Panc1 (cell line): ENCODE measurements at regions not wholly inside any gene's neighbourhood (a gene's known extent, or its start where the extent isn't known, plus 50 kb on each side); places are given as distances from the start of the nearest gene placed in this dataset.

Experiments used
- SIN3A ChIP-seq: IDR thresholded peaks from 2 replicates; pipeline ENCODE4 v1.6.1; 2012; ENCODE audit warnings: low read depth, mild to moderate bottlenecking, low read length, moderate library complexity, borderline replicate concordance; ENCODE audit not compliant: insufficient read depth
- TCF7L2 ChIP-seq: IDR thresholded peaks from 2 replicates; pipeline ENCODE4 v1.6.1; 2011; ENCODE audit warnings: mild to moderate bottlenecking, low read depth, low read length, inconsistent platforms
- TF ChIP-seq, protein P1 (sequence below): fragments of 450-650 bp; IDR thresholded peaks from 2 replicates; pipeline ENCODE4 v1.5.1; 2017; ENCODE audit warnings: mild to moderate bottlenecking
- TF ChIP-seq, protein P2 (sequence below), 2 experiments: IDR thresholded peaks; 2 replicates each; pipeline ENCODE4 v1.6.1; 2011 to 2012; ENCODE audit warnings: low read depth in 2 of 2, control low read depth in 1 of 2, low read length in 1 of 2, mild to moderate bottlenecking in 1 of 2, moderate library complexity in 1 of 2; ENCODE audit not compliant: insufficient read depth in 1 of 2

DNA sequence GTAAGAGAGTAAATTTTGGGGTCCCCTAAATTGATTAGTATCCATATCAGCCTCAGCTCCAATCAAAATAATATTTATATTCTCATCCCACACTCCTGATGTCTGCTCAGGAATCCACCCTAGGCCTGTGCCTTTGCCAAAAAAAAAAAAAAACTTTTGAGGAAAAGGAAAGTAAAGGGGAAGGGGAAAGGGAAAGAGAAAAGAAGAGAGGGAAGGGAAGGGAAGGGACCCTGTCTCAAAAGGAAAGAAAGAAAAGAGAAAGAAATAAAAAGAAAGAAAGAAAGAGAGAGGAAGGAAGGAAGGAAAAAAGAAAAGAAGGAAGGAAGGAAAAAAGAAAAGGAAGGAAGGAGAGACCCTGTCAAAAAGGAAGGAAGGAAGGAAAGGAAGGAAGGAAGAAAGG lies 91.8 kb upstream of the CACNA1A start:
- TF ChIP-seq, protein P1, sequence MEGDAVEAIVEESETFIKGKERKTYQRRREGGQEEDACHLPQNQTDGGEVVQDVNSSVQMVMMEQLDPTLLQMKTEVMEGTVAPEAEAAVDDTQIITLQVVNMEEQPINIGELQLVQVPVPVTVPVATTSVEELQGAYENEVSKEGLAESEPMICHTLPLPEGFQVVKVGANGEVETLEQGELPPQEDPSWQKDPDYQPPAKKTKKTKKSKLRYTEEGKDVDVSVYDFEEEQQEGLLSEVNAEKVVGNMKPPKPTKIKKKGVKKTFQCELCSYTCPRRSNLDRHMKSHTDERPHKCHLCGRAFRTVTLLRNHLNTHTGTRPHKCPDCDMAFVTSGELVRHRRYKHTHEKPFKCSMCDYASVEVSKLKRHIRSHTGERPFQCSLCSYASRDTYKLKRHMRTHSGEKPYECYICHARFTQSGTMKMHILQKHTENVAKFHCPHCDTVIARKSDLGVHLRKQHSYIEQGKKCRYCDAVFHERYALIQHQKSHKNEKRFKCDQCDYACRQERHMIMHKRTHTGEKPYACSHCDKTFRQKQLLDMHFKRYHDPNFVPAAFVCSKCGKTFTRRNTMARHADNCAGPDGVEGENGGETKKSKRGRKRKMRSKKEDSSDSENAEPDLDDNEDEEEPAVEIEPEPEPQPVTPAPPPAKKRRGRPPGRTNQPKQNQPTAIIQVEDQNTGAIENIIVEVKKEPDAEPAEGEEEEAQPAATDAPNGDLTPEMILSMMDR, result no peak
- no peak for TF ChIP-seq TCF7L2
- TF ChIP-seq, protein P2, sequence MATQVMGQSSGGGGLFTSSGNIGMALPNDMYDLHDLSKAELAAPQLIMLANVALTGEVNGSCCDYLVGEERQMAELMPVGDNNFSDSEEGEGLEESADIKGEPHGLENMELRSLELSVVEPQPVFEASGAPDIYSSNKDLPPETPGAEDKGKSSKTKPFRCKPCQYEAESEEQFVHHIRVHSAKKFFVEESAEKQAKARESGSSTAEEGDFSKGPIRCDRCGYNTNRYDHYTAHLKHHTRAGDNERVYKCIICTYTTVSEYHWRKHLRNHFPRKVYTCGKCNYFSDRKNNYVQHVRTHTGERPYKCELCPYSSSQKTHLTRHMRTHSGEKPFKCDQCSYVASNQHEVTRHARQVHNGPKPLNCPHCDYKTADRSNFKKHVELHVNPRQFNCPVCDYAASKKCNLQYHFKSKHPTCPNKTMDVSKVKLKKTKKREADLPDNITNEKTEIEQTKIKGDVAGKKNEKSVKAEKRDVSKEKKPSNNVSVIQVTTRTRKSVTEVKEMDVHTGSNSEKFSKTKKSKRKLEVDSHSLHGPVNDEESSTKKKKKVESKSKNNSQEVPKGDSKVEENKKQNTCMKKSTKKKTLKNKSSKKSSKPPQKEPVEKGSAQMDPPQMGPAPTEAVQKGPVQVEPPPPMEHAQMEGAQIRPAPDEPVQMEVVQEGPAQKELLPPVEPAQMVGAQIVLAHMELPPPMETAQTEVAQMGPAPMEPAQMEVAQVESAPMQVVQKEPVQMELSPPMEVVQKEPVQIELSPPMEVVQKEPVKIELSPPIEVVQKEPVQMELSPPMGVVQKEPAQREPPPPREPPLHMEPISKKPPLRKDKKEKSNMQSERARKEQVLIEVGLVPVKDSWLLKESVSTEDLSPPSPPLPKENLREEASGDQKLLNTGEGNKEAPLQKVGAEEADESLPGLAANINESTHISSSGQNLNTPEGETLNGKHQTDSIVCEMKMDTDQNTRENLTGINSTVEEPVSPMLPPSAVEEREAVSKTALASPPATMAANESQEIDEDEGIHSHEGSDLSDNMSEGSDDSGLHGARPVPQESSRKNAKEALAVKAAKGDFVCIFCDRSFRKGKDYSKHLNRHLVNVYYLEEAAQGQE (IDR thresholded peaks at IDR 0.05; ENCODE audit: insufficient read depth in 1 of 2, low read depth in 2 of 2, low read length in 1 of 2), result no peak
- TF ChIP-seq SIN3A, result no peak
